Psoas muscle (tissue), 7 donors: ENCODE measurements at regions not wholly inside any gene's neighbourhood (a gene's known extent, or its start where the extent isn't known, plus 50 kb on each side); places are given as distances from the start of the nearest gene placed in this dataset.
A peak's percentile ranks its signal among the peaks of the same experiment; 100 is the strongest.

Experiments used
- ATAC-seq, 4 donors: fragments of 200-7000 bp; cut with Tn5 transposase; one replicate each; pipeline ENCODE4 v1.9.1; 2020; ENCODE audit warnings: moderate library complexity in 3 of 4, mild to moderate bottlenecking in 2 of 4
- DNase-seq, 2 donors: peaks; one replicate each; pipeline ENCODE4 v3.0.0-alpha.2; 2020
- H3K27ac ChIP-seq: fragments of 200-600 bp; one replicate; pipeline ENCODE4 v1.8.0; 2022
- H3K27me3 ChIP-seq, 3 donors: fragments of 200-600 bp in 1 of 3; one replicate each; pipeline versions ENCODE4 v1.6.1 to v1.8.0; 2013 to 2022; ENCODE audit warnings: low read length in 2 of 3, mild to moderate bottlenecking in 2 of 3, moderate library complexity in 1 of 3; ENCODE audit not compliant: insufficient read depth in 3 of 3
- H3K36me3 ChIP-seq, 2 donors: fragments of 200-600 bp in 1 of 2; one replicate each; pipeline versions ENCODE4 v1.6.1 to v1.8.0; 2013 to 2022; ENCODE audit warnings: low read depth in 1 of 2, mild to moderate bottlenecking in 1 of 2, moderate library complexity in 1 of 2; ENCODE audit not compliant: insufficient read depth in 1 of 2
- H3K4me1 ChIP-seq: fragments of 200-600 bp; one replicate; pipeline ENCODE4 v1.8.0; 2022
- H3K4me3 ChIP-seq: fragments of 200-600 bp; one replicate; pipeline ENCODE4 v1.8.0; 2022; ENCODE audit warnings: mild to moderate bottlenecking
- H3K9me3 ChIP-seq: fragments of 200-600 bp; one replicate; pipeline ENCODE4 v1.8.0; 2022
- WGBS, 3 donors: extraction: QIAGEN DNeasy Blood & Tissue Kit; methylation state at CpG; one replicate each; pipeline versions ENCODE4 v1.1.6 to v1.1.7; 2013; 5-methylcytosine and 5-hydroxymethylcytosine counted together
- intact Hi-C, 2 donors: fragments of 100-400 bp; cut with DNase I; formaldehyde crosslinking; loops; one replicate each; pipeline versions ENCODE4 v1.11.0 to v1.14.2; 2022
- TF ChIP-seq, protein P1 (sequence below): fragments of 200-600 bp; IDR thresholded peaks from one replicate; pipeline ENCODE4 v1.8.0; 2022; ENCODE audit warnings: antibody characterized with exemption
- donor health status: healthy with polysubstance abuse.
- donor health status: DM: no; HTN: no; CAD: no; lungs with moderate emphysema.
- donor health status: Bipolar disorder and iron deficiency.
- donor health status: healthy.
- donor health status: DM: yes; HTN: yes; CAD: no.
- donor health status: DM: no; HTN: no; CAD: no.
- donor health status: DM: yes; HTN: yes; CAD: no.

DNA sequence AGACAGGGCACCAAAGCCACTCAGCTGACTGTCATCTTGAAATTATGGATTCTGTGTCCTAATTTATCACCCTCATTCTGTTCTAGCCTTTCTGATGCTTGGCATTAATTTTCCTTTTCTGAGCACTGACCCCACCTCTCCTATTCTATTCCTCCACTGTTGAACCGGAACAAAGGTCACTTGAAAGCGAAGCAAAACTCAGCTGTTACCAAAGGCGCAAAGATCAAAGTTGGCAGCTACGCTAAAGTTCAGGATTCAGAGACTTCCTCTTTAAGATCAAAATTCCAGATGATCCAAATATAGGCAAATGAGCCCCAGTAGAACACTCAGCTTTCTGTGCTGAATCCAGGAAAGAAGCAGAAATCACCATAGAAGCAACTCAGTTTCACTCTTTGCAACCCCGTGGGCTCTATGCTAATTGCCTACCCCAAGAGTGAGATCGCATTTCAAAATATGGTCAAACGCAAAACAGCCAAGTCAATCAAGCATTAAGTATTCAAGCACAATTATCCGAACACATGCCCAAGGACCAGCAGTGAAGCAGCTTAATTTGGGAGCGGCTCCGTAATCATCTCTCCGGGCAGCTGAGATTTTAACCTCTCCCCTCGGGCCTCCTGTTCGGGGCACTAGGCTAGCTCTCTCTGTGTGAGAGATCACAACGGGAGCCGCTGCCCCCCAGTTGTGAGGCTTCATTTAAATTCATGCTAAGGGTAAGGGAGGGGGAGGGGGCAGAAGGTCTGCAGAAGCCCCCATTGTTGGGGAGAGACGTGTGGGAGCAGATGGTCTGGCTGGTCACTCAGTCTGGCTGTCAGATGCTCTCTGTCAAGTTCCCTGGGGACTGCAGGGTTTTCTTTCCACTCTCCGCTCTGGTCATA is 288.6 kb downstream of the ELAVL2 start:
- no peak overlapping the region for H3K27ac ChIP-seq
- WGBS, 3 donors: 5 to 16% (median 6%) methylated on average over 17 of the region's 17 CpGs

DNA sequence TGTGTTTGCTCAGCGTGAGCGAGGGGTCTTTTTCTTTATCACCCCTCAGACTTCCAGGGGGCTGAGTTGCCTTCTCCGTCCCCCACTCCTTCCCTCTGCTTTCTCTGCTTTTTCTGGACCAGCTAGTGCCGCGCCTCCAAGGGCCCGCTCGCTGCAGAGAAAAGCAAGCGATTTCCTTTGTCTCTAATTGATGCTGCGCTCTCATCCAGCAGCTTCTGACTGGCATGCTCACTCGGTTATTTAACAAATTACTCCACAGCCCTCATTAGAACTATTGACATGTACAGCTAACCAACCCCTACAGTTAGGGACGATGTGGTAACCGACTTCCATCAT is 288.0 kb downstream of the ELAVL2 start:
- no peak for DNase-seq
- Histone ChIP-seq H3K4me1 (no peaks in the 10 kb centered on the region), H3K27ac (no peak overlapping the region), H3K36me3 (no peaks in the 10 kb centered on the region), H3K4me3 (peak overlapping the region; percentile 55), H3K9me3 (no peaks in the 10 kb centered on the region), H3K27me3 (no peaks in the 10 kb centered on the region)
- intact Hi-C loops: no loop called here
- WGBS, 3 donors: 23 to 41% (median 25%) methylated on average over 12 of the region's 12 CpGs
- TF ChIP-seq, protein P1, sequence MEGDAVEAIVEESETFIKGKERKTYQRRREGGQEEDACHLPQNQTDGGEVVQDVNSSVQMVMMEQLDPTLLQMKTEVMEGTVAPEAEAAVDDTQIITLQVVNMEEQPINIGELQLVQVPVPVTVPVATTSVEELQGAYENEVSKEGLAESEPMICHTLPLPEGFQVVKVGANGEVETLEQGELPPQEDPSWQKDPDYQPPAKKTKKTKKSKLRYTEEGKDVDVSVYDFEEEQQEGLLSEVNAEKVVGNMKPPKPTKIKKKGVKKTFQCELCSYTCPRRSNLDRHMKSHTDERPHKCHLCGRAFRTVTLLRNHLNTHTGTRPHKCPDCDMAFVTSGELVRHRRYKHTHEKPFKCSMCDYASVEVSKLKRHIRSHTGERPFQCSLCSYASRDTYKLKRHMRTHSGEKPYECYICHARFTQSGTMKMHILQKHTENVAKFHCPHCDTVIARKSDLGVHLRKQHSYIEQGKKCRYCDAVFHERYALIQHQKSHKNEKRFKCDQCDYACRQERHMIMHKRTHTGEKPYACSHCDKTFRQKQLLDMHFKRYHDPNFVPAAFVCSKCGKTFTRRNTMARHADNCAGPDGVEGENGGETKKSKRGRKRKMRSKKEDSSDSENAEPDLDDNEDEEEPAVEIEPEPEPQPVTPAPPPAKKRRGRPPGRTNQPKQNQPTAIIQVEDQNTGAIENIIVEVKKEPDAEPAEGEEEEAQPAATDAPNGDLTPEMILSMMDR: no peak
- ATAC-seq: no peak

More for the DNA sequence above, 288.6 kb downstream of the ELAVL2 start:
- intact Hi-C loops: no loop called here
- TF ChIP-seq, protein P1: no peak
- no peak for DNase-seq
- ATAC-seq: no peak
- H3K9me3 ChIP-seq: no peaks in the 10 kb centered on the region
- no peaks in the 10 kb centered on the region for H3K36me3 ChIP-seq
- H3K27me3 ChIP-seq: no peaks in the 10 kb centered on the region
- H3K4me1 ChIP-seq: no peaks in the 10 kb centered on the region
- peak overlapping the region; percentile 55 for H3K4me3 ChIP-seq

DNA sequence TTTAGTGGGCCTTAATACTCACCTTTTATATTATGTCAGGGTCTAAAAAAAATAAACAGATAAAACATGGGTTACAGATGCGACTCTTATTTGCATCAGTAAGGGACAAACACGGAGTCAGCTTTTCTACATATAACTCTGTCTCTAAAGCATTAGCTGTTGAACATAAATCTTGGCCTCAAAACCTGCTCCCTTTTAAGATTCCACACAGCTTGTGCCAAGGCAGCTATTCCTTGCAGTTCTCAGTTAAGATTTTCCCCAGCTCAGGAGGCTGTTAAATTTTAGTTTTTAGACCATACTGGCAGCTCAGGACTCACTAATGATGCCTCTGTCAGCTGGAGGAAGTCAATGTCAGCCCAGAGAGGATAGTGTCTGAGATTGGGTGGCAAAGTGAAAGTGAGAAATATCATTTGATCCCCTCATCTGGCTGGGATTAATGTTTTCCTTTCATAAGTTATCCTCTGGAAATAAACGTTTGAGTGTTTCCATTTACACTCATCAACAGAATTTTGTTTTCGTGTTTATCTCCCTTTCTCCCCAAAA is 287.5 kb downstream of the ELAVL2 start:
- Histone ChIP-seq H3K27ac (no peak overlapping the region), H3K4me3 (no peak overlapping the region), H3K9me3 (no peaks in the 10 kb centered on the region), H3K4me1 (no peaks in the 10 kb centered on the region), H3K36me3 (no peaks in the 10 kb centered on the region), H3K27me3 (no peaks in the 10 kb centered on the region)
- TF ChIP-seq, protein P1: no peak
- WGBS, 3 donors: 37 to 50% (median 43%) methylated on average over 4 of the region's 4 CpGs
- intact Hi-C loops: no loop called here
- no peak for ATAC-seq
- DNase-seq: no peak

DNA sequence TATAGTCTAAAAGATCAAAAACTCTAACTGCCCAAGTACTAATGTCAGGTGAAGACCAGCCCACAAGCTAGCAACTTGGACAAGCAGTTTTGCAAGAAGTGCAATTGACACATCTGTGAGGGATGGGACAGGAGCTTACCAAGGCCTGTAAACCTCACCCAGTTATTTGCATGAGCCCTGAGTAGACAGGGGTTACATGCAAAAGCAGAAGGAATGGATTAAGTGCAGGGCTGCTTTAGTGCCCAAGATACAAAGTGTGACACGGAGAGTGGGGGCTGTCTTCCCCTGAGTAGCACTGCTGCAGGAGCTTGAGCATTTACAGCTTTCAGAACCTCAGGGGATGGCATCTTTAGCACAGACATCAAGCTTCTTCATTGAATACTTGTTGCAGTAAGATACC is 286.7 kb downstream of the ELAVL2 start:
- intact Hi-C loops: no loop called here
- TF ChIP-seq, protein P1: no peak
- H3K27me3 ChIP-seq: no peaks in the 10 kb centered on the region
- 68 to 81% (median 79%) methylated on average over 1 of the region's 1 CpG for WGBS, 3 donors
- no peaks in the 10 kb centered on the region for H3K36me3 ChIP-seq
- H3K4me3 ChIP-seq: no peak overlapping the region
- no peaks in the 10 kb centered on the region for H3K9me3 ChIP-seq
- DNase-seq (no peak), ATAC-seq (no peak)
- H3K27ac ChIP-seq: no peak overlapping the region
- H3K4me1 ChIP-seq: no peaks in the 10 kb centered on the region
